GM19099 (cell line): ENCODE measurements at regions not wholly inside any gene's neighbourhood (a gene's known extent, or its start where the extent isn't known, plus 50 kb on each side); places are given as distances from the start of the nearest gene placed in this dataset.
A peak's percentile ranks its signal among the peaks of the same experiment; 100 is the strongest.

Experiments
- POLR2A ChIP-seq: IDR thresholded peaks from 3 replicates; pipeline ENCODE4 v1.6.1; 2011; ENCODE audit warnings: low read depth; ENCODE audit not compliant: insufficient read length; ENCODE audit errors: extremely low read depth

- TF ChIP-seq POLR2A: no peak
These were observed 56.6 kb downstream of the HLA-G start for GRCh38 chr6:29884261-29884660.

- TF ChIP-seq POLR2A: no peak
These were observed 55.6 kb upstream of the HLA-A start for GRCh38 chr6:29886701-29887100.

DNA sequence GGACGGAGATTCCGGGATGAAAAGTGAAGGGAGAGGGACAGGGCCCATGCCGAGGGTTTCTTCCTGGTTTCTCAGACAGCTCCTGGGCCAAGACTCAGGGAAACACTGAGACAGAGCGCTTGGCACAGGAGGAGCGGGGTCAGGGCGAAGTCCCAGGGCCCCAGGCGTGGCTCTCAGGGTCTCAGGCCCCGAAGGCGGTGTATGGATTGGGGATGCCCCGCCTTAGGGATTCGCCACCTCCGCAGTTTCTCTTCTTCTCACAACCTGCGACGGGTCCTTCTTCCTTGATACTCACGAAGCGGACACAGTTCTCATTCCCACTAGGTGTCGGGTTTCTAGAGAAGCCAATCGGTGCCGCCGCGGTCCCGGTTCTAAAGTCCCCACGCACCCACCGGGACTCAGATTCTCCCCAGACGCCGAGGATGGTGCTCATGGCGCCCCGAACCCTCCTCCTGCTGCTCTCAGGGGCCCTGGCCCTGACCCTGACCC lies 55.0 kb upstream of the HLA-A start:
- TF ChIP-seq POLR2A: no peak

DNA sequence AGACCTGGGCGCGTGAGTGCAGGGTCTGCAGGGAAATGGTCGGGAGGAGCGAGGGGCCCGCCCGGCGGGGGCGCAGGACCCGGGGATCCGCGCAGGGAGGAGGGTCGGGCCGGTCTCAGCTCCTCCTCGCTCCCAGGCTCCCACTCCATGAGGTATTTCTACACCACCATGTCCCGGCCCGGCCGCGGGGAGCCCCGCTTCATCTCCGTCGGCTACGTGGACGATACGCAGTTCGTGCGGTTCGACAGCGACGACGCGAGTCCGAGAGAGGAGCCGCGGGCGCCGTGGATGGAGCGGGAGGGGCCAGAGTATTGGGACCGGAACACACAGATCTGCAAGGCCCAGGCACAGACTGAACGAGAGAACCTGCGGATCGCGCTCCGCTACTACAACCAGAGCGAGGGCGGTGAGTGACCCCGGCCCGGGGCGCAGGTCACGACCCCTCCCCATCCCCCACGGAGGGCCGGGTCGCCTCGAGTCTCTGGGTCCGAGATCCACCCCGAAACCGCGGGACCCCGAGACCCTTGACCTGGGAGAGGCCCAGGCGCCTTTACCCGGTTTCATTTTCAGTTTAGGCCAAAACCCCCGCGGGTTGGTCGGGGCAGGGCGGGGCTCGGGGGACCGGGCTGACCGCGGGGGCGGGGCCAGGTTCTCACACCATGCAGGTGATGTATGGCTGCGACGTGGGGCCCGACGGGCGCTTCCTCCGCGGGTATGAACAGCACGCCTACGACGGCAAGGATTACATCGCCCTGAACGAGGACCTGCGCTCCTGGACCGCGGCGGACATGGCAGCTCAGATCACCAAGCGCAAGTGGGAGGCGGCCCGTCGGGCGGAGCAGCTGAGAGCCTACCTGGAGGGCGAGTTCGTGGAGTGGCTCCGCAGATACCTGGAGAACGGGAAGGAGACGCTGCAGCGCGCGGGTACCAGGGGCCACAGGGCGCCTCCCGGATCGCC lies 54.2 kb upstream of the HLA-A start:
- peak; percentile 38 for TF ChIP-seq POLR2A
